ENCODE measurements at regions not wholly inside any gene's neighbourhood (a gene's known extent, or its start where the extent isn't known, plus 50 kb on each side); places are given as distances from the start of the nearest gene placed in this dataset.

DNA sequence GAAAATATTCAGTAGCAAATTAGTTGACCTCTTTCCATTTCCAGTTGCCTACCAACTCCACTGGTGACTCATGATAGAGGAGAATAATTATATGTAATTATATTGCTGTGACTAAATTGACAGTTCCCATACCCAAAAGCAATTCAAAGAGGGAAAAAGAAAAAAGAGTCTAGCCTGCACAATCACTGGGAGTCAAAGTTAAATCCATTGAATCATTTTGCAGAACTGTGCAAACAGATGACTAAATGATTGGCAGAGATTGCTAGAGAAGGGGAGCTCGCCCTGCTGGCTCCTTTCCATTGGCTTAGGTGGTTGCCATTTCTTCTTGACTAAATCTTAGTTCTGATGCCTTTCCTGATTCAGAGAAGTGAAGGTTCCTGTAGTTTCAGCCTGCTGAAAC is 1228.6 kb upstream of the SORCS1 start:
- TF ChIP-seq, protein P1, sequence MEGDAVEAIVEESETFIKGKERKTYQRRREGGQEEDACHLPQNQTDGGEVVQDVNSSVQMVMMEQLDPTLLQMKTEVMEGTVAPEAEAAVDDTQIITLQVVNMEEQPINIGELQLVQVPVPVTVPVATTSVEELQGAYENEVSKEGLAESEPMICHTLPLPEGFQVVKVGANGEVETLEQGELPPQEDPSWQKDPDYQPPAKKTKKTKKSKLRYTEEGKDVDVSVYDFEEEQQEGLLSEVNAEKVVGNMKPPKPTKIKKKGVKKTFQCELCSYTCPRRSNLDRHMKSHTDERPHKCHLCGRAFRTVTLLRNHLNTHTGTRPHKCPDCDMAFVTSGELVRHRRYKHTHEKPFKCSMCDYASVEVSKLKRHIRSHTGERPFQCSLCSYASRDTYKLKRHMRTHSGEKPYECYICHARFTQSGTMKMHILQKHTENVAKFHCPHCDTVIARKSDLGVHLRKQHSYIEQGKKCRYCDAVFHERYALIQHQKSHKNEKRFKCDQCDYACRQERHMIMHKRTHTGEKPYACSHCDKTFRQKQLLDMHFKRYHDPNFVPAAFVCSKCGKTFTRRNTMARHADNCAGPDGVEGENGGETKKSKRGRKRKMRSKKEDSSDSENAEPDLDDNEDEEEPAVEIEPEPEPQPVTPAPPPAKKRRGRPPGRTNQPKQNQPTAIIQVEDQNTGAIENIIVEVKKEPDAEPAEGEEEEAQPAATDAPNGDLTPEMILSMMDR (IDR thresholded peaks at IDR 0.05): no peak
- no peak for TF ChIP-seq POLR2AphosphoS5 (IDR thresholded peaks at IDR 0.05)
- no peak for TF ChIP-seq POLR2A (IDR thresholded peaks at IDR 0.05)
- TF ChIP-seq EP300 (IDR thresholded peaks at IDR 0.05): no peak
